Hippocampal formation (tissue), 2 donors: ENCODE measurements at regions not wholly inside any gene's neighbourhood (a gene's known extent, or its start where the extent isn't known, plus 50 kb on each side); places are given as distances from the start of the nearest gene placed in this dataset.
A peak's percentile ranks its signal among the peaks of the same experiment; 100 is the strongest.

Source experiments
- DNase-seq, 2 donors: peaks; one replicate each; lab custom pipeline; 2025; lab: John Stamatoyannopoulos, UW

- DNase-seq = no peak
These were observed 293.8 kb upstream of the FBXL7 start for GRCh38 chr5:15206133-15206532.

- DNase-seq = no peak
These were observed 296.6 kb upstream of the FBXL7 start for GRCh38 chr5:15203376-15203775.

GRCh38 chr5:15191012-15191411, 309.0 kb upstream of the FBXL7 start:
- no peak for DNase-seq

GRCh38 chr5:15183520-15183919, 311.9 kb upstream of the ANKH start:
- DNase-seq = no peak

- no peak for DNase-seq
These were observed 298.6 kb upstream of the ANKH start for GRCh38 chr5:15170173-15170572.

GRCh38 chr5:15168358-15168757, 296.8 kb upstream of the ANKH start:
- DNase-seq = no peak

GRCh38 chr5:15160091-15160490, 288.5 kb upstream of the ANKH start:
- DNase-seq = no peak

GRCh38 chr5:15159606-15160005, 288.0 kb upstream of the ANKH start:
- no peak for DNase-seq

- DNase-seq = no peak
These were observed 270.9 kb upstream of the ANKH start for GRCh38 chr5:15142458-15142857.

- DNase-seq = no peak
These were observed 265.8 kb upstream of the ANKH start for GRCh38 chr5:15137414-15137813.

- no peak for DNase-seq
These were observed 264.1 kb upstream of the ANKH start for GRCh38 chr5:15135661-15136060.

- DNase-seq = no peak
These were observed 261.9 kb upstream of the ANKH start for GRCh38 chr5:15133456-15133965.

- DNase-seq = no peak
These were observed 261.3 kb upstream of the ANKH start for GRCh38 chr5:15132816-15133405.

GRCh38 chr5:15131909-15132308, 260.3 kb upstream of the ANKH start:
- DNase-seq = no peak

- DNase-seq = no peak
These were observed 253.4 kb upstream of the ANKH start for GRCh38 chr5:15124871-15125568.

GRCh38 chr5:15124461-15124860, 252.9 kb upstream of the ANKH start:
- no peak for DNase-seq

GRCh38 chr5:15117688-15118087, 246.1 kb upstream of the ANKH start:
- DNase-seq = no peak

GRCh38 chr5:15116996-15117395, 245.4 kb upstream of the ANKH start:
- no peak for DNase-seq

- no peak for DNase-seq
These were observed 235.1 kb upstream of the ANKH start for GRCh38 chr5:15106530-15107283.

GRCh38 chr5:15105799-15106393, 234.3 kb upstream of the ANKH start:
- DNase-seq = peak; percentile 17 to 24

GRCh38 chr5:15103864-15104263, 232.3 kb upstream of the ANKH start:
- no peak for DNase-seq

GRCh38 chr5:15103130-15103529, 231.6 kb upstream of the ANKH start:
- no peak for DNase-seq

- DNase-seq = no peak
These were observed 226.0 kb upstream of the ANKH start for GRCh38 chr5:15097552-15097951.
